Breast epithelium (tissue), 4 donors: ENCODE measurements at regions not wholly inside any gene's neighbourhood (a gene's known extent, or its start where the extent isn't known, plus 50 kb on each side); places are given as distances from the start of the nearest gene placed in this dataset.

Source experiments
- DNase-seq, 2 donors: peaks; one replicate each; pipeline ENCODE4 v3.0.0-alpha.2; 2019; ENCODE audit warnings: low spot score in 2 of 2
- H3K27ac ChIP-seq, 2 donors: fragments of 200-600 bp; sonication (generic) in 1 of 2; one replicate each; pipeline ENCODE4 v1.5.1; 2016 to 2019; ENCODE audit warnings: mild to moderate bottlenecking in 1 of 2
- H3K27me3 ChIP-seq, 2 donors: fragments of 200-600 bp; sonication (generic) in 1 of 2; one replicate each; pipeline versions ENCODE4 v1.5.1 to v1.6.0; 2017 to 2019; ENCODE audit warnings: control low read depth in 1 of 2, mild to moderate bottlenecking in 1 of 2
- H3K36me3 ChIP-seq: fragments of 200-600 bp; one replicate; pipeline ENCODE4 v1.5.1; 2019
- H3K4me1 ChIP-seq, 2 donors: fragments of 200-600 bp; sonication (generic); one replicate each; pipeline ENCODE4 v1.5.1; 2016 to 2019; ENCODE audit warnings: control low read depth in 1 of 2
- H3K4me3 ChIP-seq, 3 donors: fragments of 200-600 bp; sonication (generic); 1 replicate in 2 of 3; 2 replicates in 1 of 3; pipeline ENCODE4 v1.5.1; 2016 to 2019; ENCODE audit warnings: mild to moderate bottlenecking in 3 of 3, moderate library complexity in 2 of 3
- H3K9me3 ChIP-seq, 2 donors: fragments of 200-600 bp; sonication (generic) in 1 of 2; one replicate each; pipeline ENCODE4 v1.5.1; 2016 to 2019; ENCODE audit warnings: control low read depth in 1 of 2
- POLR2A ChIP-seq: fragments of 450-650 bp; IDR thresholded peaks from one replicate; pipeline ENCODE4 v1.6.1; 2016; ENCODE audit warnings: antibody characterized with exemption, mild to moderate bottlenecking, moderate library complexity
- POLR2AphosphoS5 ChIP-seq, 3 donors: sonication (generic); formaldehyde crosslinking; IDR thresholded peaks; one replicate each; pipeline ENCODE4 v1.6.1; 2017; ENCODE audit warnings: antibody characterized with exemption in 3 of 3
- intact Hi-C: fragments of 100-400 bp; cut with DNase I; formaldehyde crosslinking; loops from one replicate; pipeline ENCODE4 v1.15.1; 2023; ENCODE audit warnings: low total_unique reads
- TF ChIP-seq, protein P1 (sequence below), 3 donors: fragments of 450-650 bp; IDR thresholded peaks; one replicate each; pipeline ENCODE4 v1.5.1; 2016 to 2017; ENCODE audit warnings: antibody characterized with exemption in 3 of 3, mild to moderate bottlenecking in 3 of 3, moderate library complexity in 3 of 3

DNA sequence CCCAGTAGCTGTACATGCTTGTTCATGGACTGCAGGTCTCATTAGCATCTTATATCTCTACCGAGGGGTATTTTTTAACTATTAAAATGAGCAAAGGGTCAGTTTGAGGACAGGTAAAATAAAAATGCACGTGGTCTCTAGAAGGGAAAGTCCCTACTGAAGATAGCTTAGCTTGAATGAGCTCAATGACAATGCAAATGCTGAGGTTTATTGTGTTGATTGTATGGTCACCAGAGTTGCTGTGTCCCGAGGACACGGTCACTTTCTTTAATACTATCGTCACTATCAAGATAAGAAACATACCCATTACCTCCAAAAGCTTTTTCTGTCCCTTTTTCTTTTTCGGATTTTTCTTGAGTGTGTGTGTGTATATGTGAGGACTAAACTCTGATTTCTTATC, 250.5 kb upstream of the PRKX start:
- intact Hi-C loops = no loop called here
- TF ChIP-seq, protein P1, sequence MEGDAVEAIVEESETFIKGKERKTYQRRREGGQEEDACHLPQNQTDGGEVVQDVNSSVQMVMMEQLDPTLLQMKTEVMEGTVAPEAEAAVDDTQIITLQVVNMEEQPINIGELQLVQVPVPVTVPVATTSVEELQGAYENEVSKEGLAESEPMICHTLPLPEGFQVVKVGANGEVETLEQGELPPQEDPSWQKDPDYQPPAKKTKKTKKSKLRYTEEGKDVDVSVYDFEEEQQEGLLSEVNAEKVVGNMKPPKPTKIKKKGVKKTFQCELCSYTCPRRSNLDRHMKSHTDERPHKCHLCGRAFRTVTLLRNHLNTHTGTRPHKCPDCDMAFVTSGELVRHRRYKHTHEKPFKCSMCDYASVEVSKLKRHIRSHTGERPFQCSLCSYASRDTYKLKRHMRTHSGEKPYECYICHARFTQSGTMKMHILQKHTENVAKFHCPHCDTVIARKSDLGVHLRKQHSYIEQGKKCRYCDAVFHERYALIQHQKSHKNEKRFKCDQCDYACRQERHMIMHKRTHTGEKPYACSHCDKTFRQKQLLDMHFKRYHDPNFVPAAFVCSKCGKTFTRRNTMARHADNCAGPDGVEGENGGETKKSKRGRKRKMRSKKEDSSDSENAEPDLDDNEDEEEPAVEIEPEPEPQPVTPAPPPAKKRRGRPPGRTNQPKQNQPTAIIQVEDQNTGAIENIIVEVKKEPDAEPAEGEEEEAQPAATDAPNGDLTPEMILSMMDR (IDR thresholded peaks at IDR 0.05) = no peak
- TF ChIP-seq POLR2A (no peak), POLR2AphosphoS5 (IDR thresholded peaks at IDR 0.05) (no peak)
- DNase-seq = no peak
- peaks cover 0 to 8% of the 10 kb centered on the region in 2 donors for H3K27me3 ChIP-seq
- no peak overlapping the region for H3K4me3 ChIP-seq
- H3K27ac ChIP-seq = no peak overlapping the region
- no peaks in the 10 kb centered on the region for H3K4me1 ChIP-seq
- peaks cover 0 to 5% of the 10 kb centered on the region in 2 donors for H3K9me3 ChIP-seq
- no peaks in the 10 kb centered on the region for H3K36me3 ChIP-seq

- Histone ChIP-seq H3K9me3 (peaks cover 0 to 5% of the 10 kb centered on the region in 2 donors), H3K27ac (no peak overlapping the region), H3K27me3 (peaks cover 0 to 8% of the 10 kb centered on the region in 2 donors), H3K4me1 (no peaks in the 10 kb centered on the region), H3K4me3 (peak overlapping the region in 1 of 3 donors; percentile 22), H3K36me3 (no peaks in the 10 kb centered on the region)
- no peak for DNase-seq
- TF ChIP-seq, protein P1 (IDR thresholded peaks at IDR 0.05) = peak in 1 of 3 donors; percentile 14
- no peak for TF ChIP-seq POLR2AphosphoS5 (IDR thresholded peaks at IDR 0.05)
- intact Hi-C loops = no loop called here
These were observed 249.3 kb upstream of the PRKX start for GRCh38 chrX:3962511-3963311.

GRCh38 chrX:3960952-3961351, 247.5 kb upstream of the PRKX start:
- DNase-seq = no peak
- Histone ChIP-seq H3K27me3 (peaks cover 0 to 8% of the 10 kb centered on the region in 2 donors), H3K27ac (no peak overlapping the region), H3K9me3 (peaks cover 0 to 3% of the 10 kb centered on the region in 2 donors), H3K4me3 (no peak overlapping the region), H3K4me1 (no peaks in the 10 kb centered on the region), H3K36me3 (no peaks in the 10 kb centered on the region)
- intact Hi-C loops = no loop called here
- TF ChIP-seq POLR2AphosphoS5 (IDR thresholded peaks at IDR 0.05) = no peak
- TF ChIP-seq POLR2A = no peak
- TF ChIP-seq, protein P1 (IDR thresholded peaks at IDR 0.05) = no peak

DNA sequence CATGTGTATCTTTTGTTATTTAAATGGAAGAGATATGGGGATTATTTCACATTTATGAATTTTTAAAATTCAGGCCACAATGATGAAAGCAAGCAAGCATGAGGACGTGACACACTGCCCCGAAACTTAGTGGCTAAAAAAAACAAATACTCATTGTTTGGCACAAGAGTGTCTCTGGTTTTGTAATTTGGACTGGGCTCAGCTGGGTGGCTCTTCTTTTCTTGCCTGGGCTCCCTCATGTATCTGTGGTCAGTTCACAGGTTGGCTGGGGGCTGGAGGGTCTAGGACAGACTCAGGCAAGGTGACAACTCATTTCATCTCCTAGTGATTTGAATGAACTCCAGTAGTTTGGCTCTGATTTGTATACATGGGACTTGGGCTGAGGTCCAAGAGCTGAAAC, 238.4 kb upstream of the PRKX start:
- no peak overlapping the region for H3K4me3 ChIP-seq
- no peaks in the 10 kb centered on the region for H3K36me3 ChIP-seq
- H3K27me3 ChIP-seq = no peaks in the 10 kb centered on the region
- H3K9me3 ChIP-seq = peaks cover 0 to 5% of the 10 kb centered on the region in 2 donors
- intact Hi-C loops = no loop called here
- TF ChIP-seq, protein P1 (IDR thresholded peaks at IDR 0.05) = no peak
- TF ChIP-seq POLR2AphosphoS5 (IDR thresholded peaks at IDR 0.05) (no peak), POLR2A (no peak)
- H3K27ac ChIP-seq = no peak overlapping the region
- no peak for DNase-seq
- no peaks in the 10 kb centered on the region for H3K4me1 ChIP-seq

GRCh38 chrX:3950373-3950772, 236.9 kb upstream of the PRKX start:
- TF ChIP-seq POLR2A (no peak), POLR2AphosphoS5 (IDR thresholded peaks at IDR 0.05) (no peak)
- TF ChIP-seq, protein P1 (IDR thresholded peaks at IDR 0.05) = no peak
- H3K27ac ChIP-seq = no peak overlapping the region
- no peak overlapping the region for H3K4me3 ChIP-seq
- H3K27me3 ChIP-seq = no peaks in the 10 kb centered on the region
- H3K4me1 ChIP-seq = no peaks in the 10 kb centered on the region
- DNase-seq = no peak
- H3K36me3 ChIP-seq = no peaks in the 10 kb centered on the region
- intact Hi-C loops = no loop called here
- H3K9me3 ChIP-seq = peaks cover 0 to 5% of the 10 kb centered on the region in 2 donors
